ENCODE measurements at regions not wholly inside any gene's neighbourhood (a gene's known extent, or its start where the extent isn't known, plus 50 kb on each side); places are given as distances from the start of the nearest gene placed in this dataset.

GRCh38 chr19:30309176-30309575 lies 63.0 kb upstream of the ZNF536 start:
- Histone ChIP-seq H4K91ac (ENCODE audit: insufficient read depth, low read depth, low read length) (no peak overlapping the region), H3K4me1 (ENCODE audit: control insufficient read depth, insufficient read depth, low read length) (no peaks in the 10 kb centered on the region), H4K20me1 (ENCODE audit: insufficient read depth, low read length) (no peaks in the 10 kb centered on the region), H3K14ac (replicated peaks; ENCODE audit: low read depth, low read length) (no peak overlapping the region), H3K27me3 (ENCODE audit: control insufficient read depth, insufficient read depth, low read length) (no peaks in the 10 kb centered on the region), H3K9ac (ENCODE audit: low read depth, low read length) (no peak overlapping the region), H3K18ac (ENCODE audit: low read depth, low read length) (no peak overlapping the region), H2BK20ac (ENCODE audit: low read depth, low read length) (no peak overlapping the region), H3K9me1 (ENCODE audit: insufficient read depth, low read length) (no peaks in the 10 kb centered on the region), H3K4me3 (ENCODE audit: insufficient read depth, low read depth, low read length) (no peak overlapping the region), H3K27ac (ENCODE audit: insufficient read depth, low read length) (no peak overlapping the region), H3K4ac (ENCODE audit: low read depth, low read length) (no peak overlapping the region), H2AK9ac (replicated peaks; ENCODE audit: low read depth, low read length, poor library complexity) (no peak overlapping the region), H2BK120ac (ENCODE audit: low read depth, low read length) (no peak overlapping the region), H2BK15ac (ENCODE audit: low read depth, low read length) (no peak overlapping the region), H3K79me1 (ENCODE audit: low read depth in 1 of 2, low read length in 2 of 2) (no peaks in the 10 kb centered on the region), H2AK5ac (ENCODE audit: low read depth, low read length) (no peak overlapping the region), H2AFZ (replicated peaks; ENCODE audit: low read length, poor library complexity) (no peak overlapping the region), H3K4me2 (ENCODE audit: low read depth, low read length) (no peak overlapping the region), H3K56ac (ENCODE audit: extremely low read depth, insufficient read depth, low read length) (no peak overlapping the region), H2BK5ac (ENCODE audit: low read depth, low read length, poor library complexity, severe bottlenecking) (no peak overlapping the region), H3K36me3 (ENCODE audit: control insufficient read depth, insufficient read depth, low read length) (no peaks in the 10 kb centered on the region), H3K23ac (ENCODE audit: low read depth, low read length) (no peak overlapping the region), H4K8ac (ENCODE audit: low read depth in 2 of 2, low read length in 2 of 2) (no peak overlapping the region), H4K5ac (ENCODE audit: low read depth, low read length) (no peak overlapping the region), H3K9me3 (ENCODE audit: control insufficient read depth, insufficient read depth, low read length) (peaks cover 29% of the 10 kb centered on the region)
- in situ Hi-C loops (cut with MboI; ENCODE audit: low sequenced_read_pairs) (no loop called here), intact Hi-C loops (cut with micrococcal nuclease) (no loop called here), dilution Hi-C loops (cut with HindIII; ENCODE audit: low sequenced_read_pairs, unreplicated experiment) (no loop called here)
- ChIA-PET CTCF (no interaction called here), POLR2A (ENCODE audit: unreplicated experiment) (no interaction called here)
- ATAC-seq (ENCODE audit: low read depth) (no peak), DNase-seq (no peak)
- no CpG with 5 or more reads among the region's 6 CpGs for WGBS, 2 experiments (ENCODE audit: extremely low coverage in 2 of 2, insufficient read length in 1 of 2)
- no TSS peak for BruUV-seq (replicated peaks)
- TF ChIP-seq BHLHE40 (IDR thresholded peaks at IDR 0.05; ENCODE audit: low read depth, low read length): no peak
- no peak for TF ChIP-seq CHD1 (IDR thresholded peaks at IDR 0.05; ENCODE audit: low read depth, low read length)
- TF ChIP-seq CTCF (conservative IDR thresholded peaks at IDR 0.05; ENCODE audit: low read depth, low read length): no peak
- TF ChIP-seq, protein P1, sequence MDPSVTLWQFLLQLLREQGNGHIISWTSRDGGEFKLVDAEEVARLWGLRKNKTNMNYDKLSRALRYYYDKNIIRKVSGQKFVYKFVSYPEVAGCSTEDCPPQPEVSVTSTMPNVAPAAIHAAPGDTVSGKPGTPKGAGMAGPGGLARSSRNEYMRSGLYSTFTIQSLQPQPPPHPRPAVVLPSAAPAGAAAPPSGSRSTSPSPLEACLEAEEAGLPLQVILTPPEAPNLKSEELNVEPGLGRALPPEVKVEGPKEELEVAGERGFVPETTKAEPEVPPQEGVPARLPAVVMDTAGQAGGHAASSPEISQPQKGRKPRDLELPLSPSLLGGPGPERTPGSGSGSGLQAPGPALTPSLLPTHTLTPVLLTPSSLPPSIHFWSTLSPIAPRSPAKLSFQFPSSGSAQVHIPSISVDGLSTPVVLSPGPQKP (IDR thresholded peaks at IDR 0.05; ENCODE audit: borderline replicate concordance, low read depth, low read length): no peak
- no peak for TF ChIP-seq RFX5 (IDR thresholded peaks at IDR 0.05; ENCODE audit: low read depth, low read length)
- no peak for TF ChIP-seq RAD21 (IDR thresholded peaks at IDR 0.05; ENCODE audit: low read length)
- TF ChIP-seq, protein P2, sequence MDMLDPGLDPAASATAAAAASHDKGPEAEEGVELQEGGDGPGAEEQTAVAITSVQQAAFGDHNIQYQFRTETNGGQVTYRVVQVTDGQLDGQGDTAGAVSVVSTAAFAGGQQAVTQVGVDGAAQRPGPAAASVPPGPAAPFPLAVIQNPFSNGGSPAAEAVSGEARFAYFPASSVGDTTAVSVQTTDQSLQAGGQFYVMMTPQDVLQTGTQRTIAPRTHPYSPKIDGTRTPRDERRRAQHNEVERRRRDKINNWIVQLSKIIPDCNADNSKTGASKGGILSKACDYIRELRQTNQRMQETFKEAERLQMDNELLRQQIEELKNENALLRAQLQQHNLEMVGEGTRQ (IDR thresholded peaks at IDR 0.05; ENCODE audit: low read depth, low read length): no peak
- TF ChIP-seq POLR2A (IDR thresholded peaks at IDR 0.05; ENCODE audit: low read depth, low read length): no peak

Data from IMR-90 (cell line).